Right cardiac atrium (tissue), 5 donors: ENCODE measurements at regions not wholly inside any gene's neighbourhood (a gene's known extent, or its start where the extent isn't known, plus 50 kb on each side); places are given as distances from the start of the nearest gene placed in this dataset.
"Not testable (repeated sequence)": the region's sequence is repeated elsewhere in the genome, so short reads cannot be mapped to it uniquely, and the experiment has no call there.

Source experiments
- ATAC-seq, 2 donors: fragments of 200-7000 bp; cut with Tn5 transposase; one replicate each; pipeline versions ENCODE4 v1.8.0 to v1.9.1; 2020; ENCODE audit warnings: moderate library complexity in 2 of 2, mild to moderate bottlenecking in 1 of 2
- DNase-seq, 3 donors: peaks; one replicate each; pipeline ENCODE4 v3.0.0-alpha.2; 2020
- H3K27ac ChIP-seq: one replicate; pipeline ENCODE4 v1.5.1; 2013; ENCODE audit warnings: mild to moderate bottlenecking, low read length, control low read depth, moderate library complexity
- H3K27me3 ChIP-seq: one replicate; pipeline ENCODE4 v1.6.1; 2013; ENCODE audit not compliant: control insufficient read depth, insufficient read depth
- H3K4me1 ChIP-seq: one replicate; pipeline ENCODE4 v1.6.1; 2013; ENCODE audit warnings: low read length; ENCODE audit not compliant: control insufficient read depth, insufficient read depth
- H3K4me3 ChIP-seq: one replicate; pipeline ENCODE4 v1.5.1; 2013; ENCODE audit warnings: low read length, control low read depth
- H3K9me3 ChIP-seq: one replicate; pipeline ENCODE4 v1.6.1; 2013; ENCODE audit warnings: low read length; ENCODE audit not compliant: control insufficient read depth
- WGBS: extraction: QIAGEN DNeasy Blood & Tissue Kit; methylation state at CpG from one replicate; pipeline ENCODE4 v1.1.7; 2013; 5-methylcytosine and 5-hydroxymethylcytosine counted together
- intact Hi-C, 4 donors: fragments of 100-400 bp; cut with DNase I; formaldehyde crosslinking; loops; one replicate each; pipeline versions ENCODE4 v1.11.0 to v1.14.0; 2022 to 2023
- donor health status: healthy with polysubstance abuse.
- donor health status: DM: no; HTN: yes; CAD: no.
- donor health status: DM: no; HTN: no; CAD: no.
- donor health status: DM: no; HTN: yes; CAD: no; lungs with severe emphysema.
- donor health status: DM: yes; HTN: yes; CAD: no.

GRCh38 chr15:20295238-20295811 lies 246.3 kb downstream of the GOLGA6L6 start:
- Histone ChIP-seq H3K27me3 (no peaks in the 10 kb centered on the region), H3K4me1 (no peaks in the 10 kb centered on the region), H3K27ac (no peak overlapping the region), H3K9me3 (no peaks in the 10 kb centered on the region), H3K4me3 (no peak overlapping the region)
- ATAC-seq: no peak
- intact Hi-C loops: no loop called here
- DNase-seq: peak; percentile 36 to 77 (median 71)
- 85% methylated on average over 43 of the region's 43 CpGs for WGBS

- ATAC-seq (peak in 1 of 2 donors; percentile 54), DNase-seq (no peak)
- Histone ChIP-seq H3K4me1 (no peaks in the 10 kb centered on the region), H3K27ac (no peak overlapping the region), H3K27me3 (no peaks in the 10 kb centered on the region), H3K9me3 (no peaks in the 10 kb centered on the region), H3K4me3 (no peak overlapping the region)
- 67% methylated on average over 80 of the region's 80 CpGs for WGBS
- intact Hi-C loops: no loop called here
These were observed 246.9 kb downstream of the GOLGA6L6 start for GRCh38 chr15:20294651-20295237.

- H3K9me3 ChIP-seq, H3K27me3 ChIP-seq, H3K4me1 ChIP-seq, ATAC-seq, intact Hi-C loops, H3K27ac ChIP-seq, H3K4me3 ChIP-seq, DNase-seq: not testable (repeated sequence)
- WGBS: 50% methylated on average over 5 of the region's 5 CpGs
These were observed 249.1 kb downstream of the GOLGA6L6 start for GRCh38 chr15:20292422-20293005.

GRCh38 chr15:20291616-20292015 lies 250.0 kb downstream of the GOLGA6L6 start:
- 72% methylated on average over 7 of the region's 7 CpGs for WGBS
- DNase-seq, intact Hi-C loops, H3K4me3 ChIP-seq, ATAC-seq, H3K9me3 ChIP-seq, H3K27me3 ChIP-seq, H3K4me1 ChIP-seq, H3K27ac ChIP-seq: not testable (repeated sequence)

GRCh38 chr15:20290606-20291005 lies 251.0 kb downstream of the GOLGA6L6 start:
- 76% methylated on average over 11 of the region's 11 CpGs for WGBS

GRCh38 chr15:20289538-20290103 lies 252.0 kb downstream of the GOLGA6L6 start:
- H3K27ac ChIP-seq, H3K9me3 ChIP-seq, H3K27me3 ChIP-seq, H3K4me1 ChIP-seq, DNase-seq, H3K4me3 ChIP-seq, ATAC-seq: not testable (repeated sequence)
- WGBS: 54% methylated on average over 4 of the region's 4 CpGs
- intact Hi-C loops: loop anchor here in 1 of 4 donors (10.0 kb wide), 1 partner anchor 55 kb away; no protein-coding TSS in a partner anchor

More at GRCh38 chr15:20290606-20291005, 251.0 kb downstream of the GOLGA6L6 start:
- H3K9me3 ChIP-seq, H3K27ac ChIP-seq, H3K27me3 ChIP-seq, H3K4me3 ChIP-seq, H3K4me1 ChIP-seq, intact Hi-C loops, DNase-seq, ATAC-seq: not testable (repeated sequence)

DNA sequence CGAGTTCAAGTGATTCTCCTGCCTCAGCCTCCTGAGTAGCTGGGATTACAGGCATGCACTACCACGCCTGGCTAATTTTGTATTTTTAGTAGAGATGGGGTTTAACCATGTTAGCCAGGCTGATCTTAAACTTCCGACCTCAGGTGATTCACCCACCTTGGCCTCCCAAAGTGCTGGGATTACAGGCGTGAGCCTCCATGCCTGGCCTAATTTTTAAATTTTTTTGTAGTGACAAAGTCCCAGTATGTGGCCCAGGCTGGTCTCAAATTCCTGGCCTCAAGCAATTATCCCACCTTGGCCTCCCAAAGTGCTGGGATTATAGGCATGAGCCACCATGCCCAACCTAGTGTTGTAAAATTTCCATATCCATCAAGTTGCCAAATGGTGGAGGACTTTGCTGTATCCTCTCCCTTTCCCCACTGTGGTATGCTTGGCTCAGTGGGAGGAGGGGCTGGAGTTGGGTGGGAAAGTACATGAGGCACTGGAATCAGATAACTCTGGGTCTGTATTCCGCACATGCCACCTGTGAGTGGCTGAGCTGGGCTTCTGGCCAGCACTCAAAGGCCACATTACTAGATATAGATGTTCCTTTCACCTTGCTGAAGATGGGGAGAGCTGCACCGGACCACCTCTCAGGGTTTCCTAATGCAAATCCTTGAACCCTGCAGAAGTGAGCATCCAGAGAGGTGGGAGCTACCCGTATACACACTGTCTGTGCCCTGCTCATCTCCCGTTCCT lies 252.6 kb downstream of the GOLGA6L6 start:
- not testable (repeated sequence) for DNase-seq, H3K27me3 ChIP-seq, H3K27ac ChIP-seq, ATAC-seq, H3K4me3 ChIP-seq, H3K4me1 ChIP-seq, H3K9me3 ChIP-seq
- intact Hi-C loops: loop anchor here in 1 of 4 donors (10.0 kb wide), 1 partner anchor 54 kb away; no protein-coding TSS in a partner anchor
- 64% methylated on average over 8 of the region's 8 CpGs for WGBS

GRCh38 chr15:20286559-20286958 lies 255.0 kb downstream of the GOLGA6L6 start:
- H3K4me1 ChIP-seq, ATAC-seq, H3K9me3 ChIP-seq, DNase-seq, H3K4me3 ChIP-seq, H3K27ac ChIP-seq, H3K27me3 ChIP-seq: not testable (repeated sequence)
- 37% methylated on average over 2 of the region's 2 CpGs for WGBS
- intact Hi-C loops: loop anchor here in 1 of 4 donors (10.0 kb wide), 1 partner anchor 52 kb away; no protein-coding TSS in a partner anchor

DNA sequence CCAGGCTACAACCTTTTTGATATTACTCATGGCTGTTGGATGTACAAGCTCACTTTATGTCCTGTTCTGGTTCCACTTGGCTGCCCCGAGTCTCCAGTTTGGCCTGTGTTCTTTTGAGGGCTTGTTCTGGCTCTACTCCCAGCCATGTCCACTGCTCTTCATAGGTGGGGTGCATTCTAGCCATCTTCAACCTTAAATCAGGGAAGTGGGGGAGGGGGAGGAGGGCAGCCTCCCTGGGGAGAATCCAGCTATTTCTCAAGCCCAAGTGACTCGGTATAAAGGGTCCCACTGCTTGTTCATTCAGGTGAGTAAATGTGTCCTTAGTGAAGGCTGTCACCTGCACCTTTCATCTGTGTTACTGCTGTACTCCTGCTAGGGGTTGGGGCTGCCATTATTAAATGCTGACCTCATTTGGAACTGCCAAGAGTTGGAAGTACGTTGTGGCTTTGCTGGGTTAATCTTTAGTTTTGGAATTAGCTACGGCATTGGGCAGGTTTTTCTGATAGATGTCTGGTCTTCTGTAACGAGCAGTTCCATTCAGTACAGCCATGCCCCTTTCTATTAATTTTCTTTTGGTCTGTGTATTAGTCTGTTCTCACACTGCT lies 255.8 kb downstream of the GOLGA6L6 start:
- H3K27me3 ChIP-seq, H3K4me1 ChIP-seq, H3K9me3 ChIP-seq, ATAC-seq, DNase-seq, H3K4me3 ChIP-seq, H3K27ac ChIP-seq: not testable (repeated sequence)
- 43% methylated on average over 5 of the region's 5 CpGs for WGBS
- intact Hi-C loops: loop anchor here in 1 of 4 donors (10.0 kb wide), 1 partner anchor 51 kb away; no protein-coding TSS in a partner anchor

GRCh38 chr15:20284891-20285535 lies 256.6 kb downstream of the GOLGA6L6 start:
- not testable (repeated sequence) for H3K27ac ChIP-seq, ATAC-seq, H3K4me1 ChIP-seq, DNase-seq, H3K4me3 ChIP-seq, H3K27me3 ChIP-seq, H3K9me3 ChIP-seq
- intact Hi-C loops: loop anchor here in 1 of 4 donors (10.0 kb wide), 1 partner anchor 50 kb away; no protein-coding TSS in a partner anchor
- 45% methylated on average over 3 of the region's 3 CpGs for WGBS
